ENCODE measurements at regions not wholly inside any gene's neighbourhood (a gene's known extent, or its start where the extent isn't known, plus 50 kb on each side); places are given as distances from the start of the nearest gene placed in this dataset.
"Not testable (repeated sequence)": the region's sequence is repeated elsewhere in the genome, so short reads cannot be mapped to it uniquely, and the experiment has no call there.

DNA sequence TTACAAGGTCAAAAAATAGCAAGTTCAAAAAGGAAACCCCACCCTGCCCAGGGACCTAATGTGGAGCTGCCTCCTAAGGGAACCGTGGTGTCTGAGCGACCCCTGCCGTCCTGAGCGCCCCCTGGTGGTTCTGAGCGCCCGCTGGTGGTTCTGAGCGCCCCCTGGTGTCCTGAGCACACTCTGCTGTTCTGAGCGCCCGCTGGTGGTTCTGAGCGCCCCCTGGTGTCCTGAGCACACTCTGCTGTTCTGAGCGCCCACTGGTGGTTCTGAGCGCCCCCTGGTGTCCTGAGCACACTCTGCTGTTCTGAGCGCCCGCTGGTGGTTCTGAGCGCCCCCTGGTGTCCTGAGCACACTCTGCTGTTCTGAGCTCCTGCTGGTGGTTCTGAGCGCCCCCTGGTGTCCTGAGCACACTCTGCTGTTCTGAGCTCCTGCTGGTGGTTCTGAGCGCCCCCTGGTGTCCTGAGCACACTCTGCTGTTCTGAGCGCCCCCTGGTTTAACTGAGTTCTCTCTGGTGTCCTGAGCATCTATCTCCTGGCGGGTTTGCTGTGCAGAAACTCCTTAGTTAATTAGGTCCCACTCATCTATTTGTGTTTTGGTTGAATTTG is 1137.5 kb downstream of the TMEM121 start:
- H2AFZ ChIP-seq (ENCODE audit: insufficient read depth, low read length, poor library complexity); H3K27ac ChIP-seq (ENCODE audit: low read depth, low read length); H3K4ac ChIP-seq (ENCODE audit: low read depth, low read length); H3K18ac ChIP-seq (ENCODE audit: low read length); H3K23ac ChIP-seq (ENCODE audit: low read length); H3K79me1 ChIP-seq (ENCODE audit: low read length); H3K4me2 ChIP-seq (ENCODE audit: low read length); H3K4me1 ChIP-seq (ENCODE audit: control insufficient read depth in 1 of 2, insufficient read depth in 2 of 2, low read length in 2 of 2); H3K27me3 ChIP-seq (ENCODE audit: insufficient read depth, low read length); H4K91ac ChIP-seq (ENCODE audit: low read depth, low read length); H3K79me2 ChIP-seq (ENCODE audit: control insufficient read depth, insufficient read depth, low read length, poor library complexity); H2AK5ac ChIP-seq (ENCODE audit: low read length); H3K36me3 ChIP-seq (ENCODE audit: control insufficient read depth in 1 of 2, insufficient read depth in 2 of 2, low read length in 2 of 2); H3K9ac ChIP-seq (ENCODE audit: low read length); H3K4me3 ChIP-seq (ENCODE audit: low read depth, low read length); H4K8ac ChIP-seq (ENCODE audit: low read depth, low read length); H3K14ac ChIP-seq (ENCODE audit: low read length); H2BK120ac ChIP-seq (ENCODE audit: insufficient read depth, low read length, poor library complexity); H2BK12ac ChIP-seq (ENCODE audit: low read length); H4K12ac ChIP-seq (ENCODE audit: low read depth, low read length); H2BK5ac ChIP-seq (ENCODE audit: low read depth, low read length, poor library complexity): not testable (repeated sequence)
- WGBS (ENCODE audit: extremely low coverage, insufficient coverage, insufficient read length): no CpG with 5 or more reads among the region's 19 CpGs
- peak; percentile 2 to 8 for DNase-seq
- H3K9me3 ChIP-seq (ENCODE audit: insufficient read depth, low read depth, low read length): peaks cover 10% of the 10 kb centered on the region

DNA sequence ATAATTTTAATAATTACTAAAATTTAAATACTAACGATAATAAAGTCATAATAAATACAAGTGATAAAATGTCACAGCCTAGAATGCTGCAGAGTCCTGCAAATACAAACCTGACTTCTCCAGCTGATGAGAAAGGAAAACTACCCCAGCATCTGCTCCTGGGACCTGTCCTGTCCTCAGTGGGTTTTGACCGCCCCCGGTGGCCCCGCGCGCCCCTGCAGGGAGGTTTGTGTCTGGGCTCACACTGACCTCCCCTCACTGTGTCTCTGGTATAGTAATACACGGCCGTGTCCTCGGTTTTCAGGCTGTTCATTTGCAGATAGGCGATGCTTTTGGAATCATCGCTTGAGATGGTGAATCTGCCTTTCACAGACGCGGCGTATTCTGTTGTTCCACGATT is 1139.4 kb downstream of the TMEM121 start:
- Histone ChIP-seq H3K14ac (ENCODE audit: low read length) (no peak overlapping the region), H3K79me1 (ENCODE audit: low read length) (no peaks in the 10 kb centered on the region), H3K36me3 (ENCODE audit: control insufficient read depth in 1 of 2, insufficient read depth in 2 of 2, low read length in 2 of 2) (no peaks in the 10 kb centered on the region), H3K9me3 (ENCODE audit: insufficient read depth, low read depth, low read length) (peaks cover 14% of the 10 kb centered on the region), H4K12ac (ENCODE audit: low read depth, low read length) (no peak overlapping the region), H3K27ac (ENCODE audit: low read depth, low read length) (no peak overlapping the region), H4K8ac (ENCODE audit: low read depth, low read length) (no peak overlapping the region), H3K27me3 (ENCODE audit: insufficient read depth, low read length) (no peaks in the 10 kb centered on the region), H4K91ac (ENCODE audit: low read depth, low read length) (no peak overlapping the region), H3K4me1 (ENCODE audit: control insufficient read depth in 1 of 2, insufficient read depth in 2 of 2, low read length in 2 of 2) (no peaks in the 10 kb centered on the region), H2BK5ac (ENCODE audit: low read depth, low read length, poor library complexity) (no peak overlapping the region), H3K18ac (ENCODE audit: low read length) (no peak overlapping the region), H3K79me2 (ENCODE audit: control insufficient read depth, insufficient read depth, low read length, poor library complexity) (no peaks in the 10 kb centered on the region), H3K23ac (ENCODE audit: low read length) (no peak overlapping the region), H2AK5ac (ENCODE audit: low read length) (no peak overlapping the region), H2BK120ac (ENCODE audit: insufficient read depth, low read length, poor library complexity) (no peak overlapping the region), H2BK12ac (ENCODE audit: low read length) (no peak overlapping the region), H3K9ac (ENCODE audit: low read length) (no peak overlapping the region), H3K4ac (ENCODE audit: low read depth, low read length) (no peak overlapping the region), H2AFZ (ENCODE audit: insufficient read depth, low read length, poor library complexity) (no peak overlapping the region), H3K4me3 (ENCODE audit: low read depth, low read length) (no peak overlapping the region), H3K4me2 (ENCODE audit: low read length) (no peak overlapping the region)
- no CpG with 5 or more reads among the region's 15 CpGs for WGBS (ENCODE audit: extremely low coverage, insufficient coverage, insufficient read length)
- DNase-seq: no peak

DNA sequence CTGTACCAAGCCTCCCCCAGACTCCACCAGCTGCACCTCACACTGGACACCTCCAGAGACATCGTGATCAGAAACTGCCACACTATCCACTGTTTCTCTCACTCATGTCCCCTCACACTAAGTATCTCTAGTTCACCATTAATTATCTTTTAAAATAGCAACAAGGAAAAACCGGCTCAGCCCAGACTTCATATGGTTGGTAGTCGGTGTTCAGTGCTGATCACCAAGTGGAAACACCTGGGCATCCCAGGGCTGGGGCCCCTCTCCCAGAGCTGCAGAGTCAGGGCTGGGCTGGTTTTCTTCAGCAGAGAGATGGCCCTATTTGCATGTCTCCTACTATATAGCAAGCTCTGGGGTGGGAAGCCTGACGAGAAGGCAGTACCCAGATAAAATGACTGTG is 1140.0 kb downstream of the TMEM121 start:
- Histone ChIP-seq H3K4ac (ENCODE audit: low read depth, low read length) (no peak overlapping the region), H2BK5ac (ENCODE audit: low read depth, low read length, poor library complexity) (no peak overlapping the region), H3K9me3 (ENCODE audit: insufficient read depth, low read depth, low read length) (peaks cover 14% of the 10 kb centered on the region), H2AFZ (ENCODE audit: insufficient read depth, low read length, poor library complexity) (no peak overlapping the region), H3K36me3 (ENCODE audit: control insufficient read depth in 1 of 2, insufficient read depth in 2 of 2, low read length in 2 of 2) (no peaks in the 10 kb centered on the region), H3K14ac (ENCODE audit: low read length) (no peak overlapping the region), H3K23ac (ENCODE audit: low read length) (no peak overlapping the region), H4K91ac (ENCODE audit: low read depth, low read length) (no peak overlapping the region), H3K79me2 (ENCODE audit: control insufficient read depth, insufficient read depth, low read length, poor library complexity) (no peaks in the 10 kb centered on the region), H3K4me3 (ENCODE audit: low read depth, low read length) (no peak overlapping the region), H4K12ac (ENCODE audit: low read depth, low read length) (no peak overlapping the region), H3K79me1 (ENCODE audit: low read length) (no peaks in the 10 kb centered on the region), H2BK120ac (ENCODE audit: insufficient read depth, low read length, poor library complexity) (no peak overlapping the region), H3K4me1 (ENCODE audit: control insufficient read depth in 1 of 2, insufficient read depth in 2 of 2, low read length in 2 of 2) (no peaks in the 10 kb centered on the region), H4K8ac (ENCODE audit: low read depth, low read length) (no peak overlapping the region), H3K18ac (ENCODE audit: low read length) (no peak overlapping the region), H3K27ac (ENCODE audit: low read depth, low read length) (no peak overlapping the region), H3K9ac (ENCODE audit: low read length) (no peak overlapping the region), H3K27me3 (ENCODE audit: insufficient read depth, low read length) (no peaks in the 10 kb centered on the region), H2AK5ac (ENCODE audit: low read length) (no peak overlapping the region), H3K4me2 (ENCODE audit: low read length) (no peak overlapping the region), H2BK12ac (ENCODE audit: low read length) (no peak overlapping the region)
- no CpG with 5 or more reads among the region's 4 CpGs for WGBS (ENCODE audit: extremely low coverage, insufficient coverage, insufficient read length)
- DNase-seq: no peak

GRCh38 chr14:106670011-106670410 is 1143.6 kb downstream of the TMEM121 start:
- Histone ChIP-seq H3K18ac (ENCODE audit: low read length) (no peak overlapping the region), H3K9me3 (ENCODE audit: insufficient read depth, low read depth, low read length) (peaks cover 20% of the 10 kb centered on the region), H3K4me1 (ENCODE audit: control insufficient read depth in 1 of 2, insufficient read depth in 2 of 2, low read length in 2 of 2) (no peaks in the 10 kb centered on the region), H2BK5ac (ENCODE audit: low read depth, low read length, poor library complexity) (no peak overlapping the region), H3K23ac (ENCODE audit: low read length) (no peak overlapping the region), H2BK12ac (ENCODE audit: low read length) (no peak overlapping the region), H3K4ac (ENCODE audit: low read depth, low read length) (no peak overlapping the region), H2AK5ac (ENCODE audit: low read length) (no peak overlapping the region), H4K8ac (ENCODE audit: low read depth, low read length) (no peak overlapping the region), H3K4me2 (ENCODE audit: low read length) (no peak overlapping the region), H3K79me2 (ENCODE audit: control insufficient read depth, insufficient read depth, low read length, poor library complexity) (no peaks in the 10 kb centered on the region), H3K9ac (ENCODE audit: low read length) (no peak overlapping the region), H3K27ac (ENCODE audit: low read depth, low read length) (no peak overlapping the region), H4K91ac (ENCODE audit: low read depth, low read length) (no peak overlapping the region), H4K12ac (ENCODE audit: low read depth, low read length) (no peak overlapping the region), H3K36me3 (ENCODE audit: control insufficient read depth in 1 of 2, insufficient read depth in 2 of 2, low read length in 2 of 2) (no peaks in the 10 kb centered on the region), H3K27me3 (ENCODE audit: insufficient read depth, low read length) (no peaks in the 10 kb centered on the region), H2AFZ (ENCODE audit: insufficient read depth, low read length, poor library complexity) (no peak overlapping the region), H3K4me3 (ENCODE audit: low read depth, low read length) (no peak overlapping the region), H2BK120ac (ENCODE audit: insufficient read depth, low read length, poor library complexity) (no peak overlapping the region), H3K14ac (ENCODE audit: low read length) (no peak overlapping the region), H3K79me1 (ENCODE audit: low read length) (no peaks in the 10 kb centered on the region)
- no peak for DNase-seq
- no CpG with 5 or more reads among the region's 4 CpGs for WGBS (ENCODE audit: extremely low coverage, insufficient coverage, insufficient read length)
